WTC11 (cell line): ENCODE measurements at regions not wholly inside any gene's neighbourhood (a gene's known extent, or its start where the extent isn't known, plus 50 kb on each side); places are given as distances from the start of the nearest gene placed in this dataset.
"Not testable (repeated sequence)": the region's sequence is repeated elsewhere in the genome, so short reads cannot be mapped to it uniquely, and the experiment has no call there.

Experiments used
- ATAC-seq: fragments of 200-7000 bp; cut with Tn5 transposase; 2 replicates; pipeline ENCODE4 v1.10.0; 2021; ENCODE audit warnings: mild to moderate bottlenecking, moderate library complexity
- CTCF ChIA-PET: fragments of 300-600 bp; sonication (Branson Sonifier 250); formaldehyde crosslinking; loops from one replicate; lab custom pipeline; 2021; ENCODE audit warnings: antibody characterized with exemption; lab: Charles Lee
- POLR2A ChIA-PET: fragments of 350-600 bp; sonication (Branson Sonifier 250); formaldehyde crosslinking; loops from one replicate; lab custom pipeline; 2021; ENCODE audit warnings: antibody characterized with exemption; lab: Charles Lee
- DNase-seq: peaks from one replicate; pipeline ENCODE4 v3.0.0; 2021; ENCODE audit warnings: low spot score
- H3K27ac Mint-ChIP-seq: 2 replicates; pipeline ENCODE4 v1.8.0; 2021; ENCODE audit warnings: mixed read lengths
- H3K27me3 Mint-ChIP-seq: 2 replicates; pipeline ENCODE4 v1.8.0; 2021; ENCODE audit warnings: low read depth, mild to moderate bottlenecking, moderate library complexity, mixed read lengths
- H3K36me3 Mint-ChIP-seq: 2 replicates; pipeline ENCODE4 v1.8.0; 2021; ENCODE audit warnings: mixed read lengths
- H3K4me1 Mint-ChIP-seq: 2 replicates; pipeline ENCODE4 v1.8.0; 2022; ENCODE audit warnings: mixed read lengths
- H3K4me3 Mint-ChIP-seq: 2 replicates; pipeline ENCODE4 v1.8.0; 2021; ENCODE audit warnings: mild to moderate bottlenecking, moderate library complexity, mixed read lengths
- H3K9me3 Mint-ChIP-seq: 2 replicates; pipeline ENCODE4 v1.8.0; 2021; ENCODE audit warnings: mixed read lengths
- CBFB ChIP-seq: sonication (generic); formaldehyde crosslinking; IDR thresholded peaks from 2 replicates; pipeline ENCODE4 v1.8.1; 2022; ENCODE audit warnings: mild to moderate bottlenecking, low read depth, missing genetic modification reagents
- CREB1 ChIP-seq: sonication (generic); formaldehyde crosslinking; IDR thresholded peaks from 2 replicates; pipeline ENCODE4 v1.8.0; 2023; ENCODE audit warnings: mild to moderate bottlenecking, missing genetic modification reagents
- ESRRA ChIP-seq: sonication (generic); formaldehyde crosslinking; IDR thresholded peaks from 2 replicates; pipeline ENCODE4 v1.8.1; 2022; ENCODE audit warnings: mild to moderate bottlenecking, missing genetic modification reagents, borderline replicate concordance
- GRHL2 ChIP-seq: fragments of 250-450 bp; sonication (Bioruptor Pico); IDR thresholded peaks from 2 replicates; pipeline ENCODE4 v1.8.0; 2022; ENCODE audit warnings: mild to moderate bottlenecking, moderate library complexity; ENCODE audit not compliant: insufficient replicate concordance, severe bottlenecking
- OVOL2 ChIP-seq: fragments of 250-450 bp; sonication (Bioruptor Pico); IDR thresholded peaks from 2 replicates; pipeline ENCODE4 v1.9.0; 2021; ENCODE audit warnings: mild to moderate bottlenecking, borderline replicate concordance
- RORB ChIP-seq: fragments of 250-450 bp; sonication (Bioruptor Pico); IDR thresholded peaks from 2 replicates; pipeline ENCODE4 v1.9.0; 2021; ENCODE audit warnings: mild to moderate bottlenecking
- SMAD4 ChIP-seq: sonication (generic); formaldehyde crosslinking; IDR thresholded peaks from 2 replicates; pipeline ENCODE4 v1.8.0; 2022; ENCODE audit warnings: mild to moderate bottlenecking, missing genetic modification reagents
- TP53 ChIP-seq: sonication (generic); formaldehyde crosslinking; IDR thresholded peaks from 2 replicates; pipeline ENCODE4 v1.8.1; 2023; ENCODE audit warnings: mild to moderate bottlenecking, missing genetic modification reagents
- ZNF138 ChIP-seq: sonication (generic); formaldehyde crosslinking; conservative IDR thresholded peaks from 2 replicates; pipeline ENCODE4 v1.8.1; 2022; ENCODE audit warnings: mild to moderate bottlenecking, moderate library complexity, missing genetic modification reagents
- ZNF232 ChIP-seq: sonication (generic); formaldehyde crosslinking; IDR thresholded peaks from 2 replicates; pipeline ENCODE4 v1.8.0; 2022; ENCODE audit warnings: mild to moderate bottlenecking, missing genetic modification reagents
- ZNF263 ChIP-seq: sonication (generic); formaldehyde crosslinking; IDR thresholded peaks from 2 replicates; pipeline ENCODE4 v1.8.1; 2022; ENCODE audit warnings: low read depth, mild to moderate bottlenecking, moderate library complexity, missing genetic modification reagents
- ZNF317 ChIP-seq: sonication (generic); formaldehyde crosslinking; IDR thresholded peaks from 2 replicates; pipeline ENCODE4 v1.8.1; 2023; ENCODE audit warnings: low read depth, mild to moderate bottlenecking, moderate library complexity, missing genetic modification reagents, borderline replicate concordance
- ZNF416 ChIP-seq: fragments of 250-450 bp; sonication (Bioruptor Pico); IDR thresholded peaks from 2 replicates; pipeline ENCODE4 v1.9.0; 2021; ENCODE audit warnings: mild to moderate bottlenecking, inconsistent platforms
- TF ChIP-seq, protein P1 (sequence below): fragments of 250-450 bp; sonication (Bioruptor Pico); IDR thresholded peaks from 2 replicates; pipeline ENCODE4 v1.9.0; 2021; ENCODE audit warnings: moderate library complexity, mild to moderate bottlenecking, inconsistent platforms, borderline replicate concordance
- TF ChIP-seq, protein P2 (sequence below): sonication (generic); formaldehyde crosslinking; IDR thresholded peaks from 2 replicates; pipeline ENCODE4 v1.8.1; 2023; ENCODE audit warnings: mild to moderate bottlenecking, missing genetic modification reagents, borderline replicate concordance
- TF ChIP-seq, protein P3 (sequence below): sonication (generic); formaldehyde crosslinking; IDR thresholded peaks from 2 replicates; pipeline ENCODE4 v1.8.0; 2023; ENCODE audit warnings: missing genetic modification reagents
- TF ChIP-seq, protein P4 (sequence below): sonication (generic); formaldehyde crosslinking; IDR thresholded peaks from 2 replicates; pipeline ENCODE4 v1.8.1; 2023; ENCODE audit warnings: mild to moderate bottlenecking, moderate library complexity, missing genetic modification reagents
- TF ChIP-seq, protein P5 (sequence below): sonication (generic); formaldehyde crosslinking; conservative IDR thresholded peaks from 2 replicates; pipeline ENCODE4 v1.8.1; 2023; ENCODE audit warnings: mild to moderate bottlenecking, low read depth, missing genetic modification reagents, moderate library complexity
- TF ChIP-seq, protein P6 (sequence below): sonication (generic); formaldehyde crosslinking; IDR thresholded peaks from 2 replicates; pipeline ENCODE4 v1.8.0; 2022; ENCODE audit warnings: mild to moderate bottlenecking, missing genetic modification reagents
- TF ChIP-seq, protein P7 (sequence below): fragments of 250-450 bp; sonication (Bioruptor Pico); IDR thresholded peaks from 2 replicates; pipeline ENCODE4 v1.8.0; 2021; ENCODE audit warnings: mild to moderate bottlenecking

DNA sequence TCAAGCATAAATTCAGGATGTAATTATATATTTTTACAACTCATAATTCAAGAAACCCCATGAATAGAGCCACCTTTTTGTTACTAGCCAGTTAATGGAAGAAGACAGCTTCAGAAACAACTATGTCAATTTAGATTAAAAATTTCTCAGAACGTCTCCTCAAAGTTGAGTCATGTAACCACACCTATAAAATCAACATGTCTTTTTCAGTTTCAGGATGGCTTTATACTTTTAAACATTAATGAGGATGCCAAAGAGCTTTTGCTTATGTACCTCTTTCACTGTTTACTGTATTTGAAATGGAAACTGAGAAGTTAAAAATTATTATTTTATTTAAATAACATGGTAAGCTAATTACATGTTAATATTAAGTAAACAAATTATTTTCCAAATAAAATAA is 280.1 kb downstream of the PTH2R start:
- POLR2A ChIA-PET = no interaction called here
- peaks cover 42% of the 10 kb centered on the region for H3K9me3 Mint-ChIP-seq
- no peaks in the 10 kb centered on the region for H3K4me1 Mint-ChIP-seq
- no peak for ATAC-seq
- H3K27ac Mint-ChIP-seq = no peak overlapping the region
- CTCF ChIA-PET = no interaction called here
- DNase-seq = no peak
- H3K36me3 Mint-ChIP-seq = peaks cover 13% of the 10 kb centered on the region
- TF ChIP-seq CBFB (CRISPR knock-in tag) = no peak
- TF ChIP-seq, protein P1, sequence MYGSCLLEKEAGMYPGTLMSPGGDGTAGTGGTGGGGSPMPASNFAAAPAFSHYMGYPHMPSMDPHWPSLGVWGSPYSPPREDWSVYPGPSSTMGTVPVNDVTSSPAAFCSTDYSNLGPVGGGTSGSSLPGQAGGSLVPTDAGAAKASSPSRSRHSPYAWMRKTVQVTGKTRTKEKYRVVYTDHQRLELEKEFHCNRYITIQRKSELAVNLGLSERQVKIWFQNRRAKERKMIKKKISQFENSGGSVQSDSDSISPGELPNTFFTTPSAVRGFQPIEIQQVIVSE (CRISPR knock-in tag) = no peak
- TF ChIP-seq OVOL2 = no peak
- TF ChIP-seq, protein P2, sequence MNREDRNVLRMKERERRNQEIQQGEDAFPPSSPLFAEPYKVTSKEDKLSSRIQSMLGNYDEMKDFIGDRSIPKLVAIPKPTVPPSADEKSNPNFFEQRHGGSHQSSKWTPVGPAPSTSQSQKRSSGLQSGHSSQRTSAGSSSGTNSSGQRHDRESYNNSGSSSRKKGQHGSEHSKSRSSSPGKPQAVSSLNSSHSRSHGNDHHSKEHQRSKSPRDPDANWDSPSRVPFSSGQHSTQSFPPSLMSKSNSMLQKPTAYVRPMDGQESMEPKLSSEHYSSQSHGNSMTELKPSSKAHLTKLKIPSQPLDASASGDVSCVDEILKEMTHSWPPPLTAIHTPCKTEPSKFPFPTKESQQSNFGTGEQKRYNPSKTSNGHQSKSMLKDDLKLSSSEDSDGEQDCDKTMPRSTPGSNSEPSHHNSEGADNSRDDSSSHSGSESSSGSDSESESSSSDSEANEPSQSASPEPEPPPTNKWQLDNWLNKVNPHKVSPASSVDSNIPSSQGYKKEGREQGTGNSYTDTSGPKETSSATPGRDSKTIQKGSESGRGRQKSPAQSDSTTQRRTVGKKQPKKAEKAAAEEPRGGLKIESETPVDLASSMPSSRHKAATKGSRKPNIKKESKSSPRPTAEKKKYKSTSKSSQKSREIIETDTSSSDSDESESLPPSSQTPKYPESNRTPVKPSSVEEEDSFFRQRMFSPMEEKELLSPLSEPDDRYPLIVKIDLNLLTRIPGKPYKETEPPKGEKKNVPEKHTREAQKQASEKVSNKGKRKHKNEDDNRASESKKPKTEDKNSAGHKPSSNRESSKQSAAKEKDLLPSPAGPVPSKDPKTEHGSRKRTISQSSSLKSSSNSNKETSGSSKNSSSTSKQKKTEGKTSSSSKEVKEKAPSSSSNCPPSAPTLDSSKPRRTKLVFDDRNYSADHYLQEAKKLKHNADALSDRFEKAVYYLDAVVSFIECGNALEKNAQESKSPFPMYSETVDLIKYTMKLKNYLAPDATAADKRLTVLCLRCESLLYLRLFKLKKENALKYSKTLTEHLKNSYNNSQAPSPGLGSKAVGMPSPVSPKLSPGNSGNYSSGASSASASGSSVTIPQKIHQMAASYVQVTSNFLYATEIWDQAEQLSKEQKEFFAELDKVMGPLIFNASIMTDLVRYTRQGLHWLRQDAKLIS (CRISPR knock-in tag) = no peak
- TF ChIP-seq, protein P3, sequence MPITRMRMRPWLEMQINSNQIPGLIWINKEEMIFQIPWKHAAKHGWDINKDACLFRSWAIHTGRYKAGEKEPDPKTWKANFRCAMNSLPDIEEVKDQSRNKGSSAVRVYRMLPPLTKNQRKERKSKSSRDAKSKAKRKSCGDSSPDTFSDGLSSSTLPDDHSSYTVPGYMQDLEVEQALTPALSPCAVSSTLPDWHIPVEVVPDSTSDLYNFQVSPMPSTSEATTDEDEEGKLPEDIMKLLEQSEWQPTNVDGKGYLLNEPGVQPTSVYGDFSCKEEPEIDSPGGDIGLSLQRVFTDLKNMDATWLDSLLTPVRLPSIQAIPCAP (CRISPR knock-in tag) = no peak
- TF ChIP-seq CREB1 = no peak
- TF ChIP-seq ZNF317 = no peak
- TF ChIP-seq, protein P4, sequence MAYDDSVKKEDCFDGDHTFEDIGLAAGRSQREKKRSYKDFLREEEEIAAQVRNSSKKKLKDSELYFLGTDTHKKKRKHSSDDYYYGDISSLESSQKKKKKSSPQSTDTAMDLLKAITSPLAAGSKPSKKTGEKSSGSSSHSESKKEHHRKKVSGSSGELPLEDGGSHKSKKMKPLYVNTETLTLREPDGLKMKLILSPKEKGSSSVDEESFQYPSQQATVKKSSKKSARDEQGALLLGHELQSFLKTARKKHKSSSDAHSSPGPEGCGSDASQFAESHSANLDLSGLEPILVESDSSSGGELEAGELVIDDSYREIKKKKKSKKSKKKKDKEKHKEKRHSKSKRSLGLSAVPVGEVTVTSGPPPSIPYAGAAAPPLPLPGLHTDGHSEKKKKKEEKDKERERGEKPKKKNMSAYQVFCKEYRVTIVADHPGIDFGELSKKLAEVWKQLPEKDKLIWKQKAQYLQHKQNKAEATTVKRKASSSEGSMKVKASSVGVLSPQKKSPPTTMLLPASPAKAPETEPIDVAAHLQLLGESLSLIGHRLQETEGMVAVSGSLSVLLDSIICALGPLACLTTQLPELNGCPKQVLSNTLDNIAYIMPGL (CRISPR knock-in tag) = no peak
- TF ChIP-seq, protein P5, sequence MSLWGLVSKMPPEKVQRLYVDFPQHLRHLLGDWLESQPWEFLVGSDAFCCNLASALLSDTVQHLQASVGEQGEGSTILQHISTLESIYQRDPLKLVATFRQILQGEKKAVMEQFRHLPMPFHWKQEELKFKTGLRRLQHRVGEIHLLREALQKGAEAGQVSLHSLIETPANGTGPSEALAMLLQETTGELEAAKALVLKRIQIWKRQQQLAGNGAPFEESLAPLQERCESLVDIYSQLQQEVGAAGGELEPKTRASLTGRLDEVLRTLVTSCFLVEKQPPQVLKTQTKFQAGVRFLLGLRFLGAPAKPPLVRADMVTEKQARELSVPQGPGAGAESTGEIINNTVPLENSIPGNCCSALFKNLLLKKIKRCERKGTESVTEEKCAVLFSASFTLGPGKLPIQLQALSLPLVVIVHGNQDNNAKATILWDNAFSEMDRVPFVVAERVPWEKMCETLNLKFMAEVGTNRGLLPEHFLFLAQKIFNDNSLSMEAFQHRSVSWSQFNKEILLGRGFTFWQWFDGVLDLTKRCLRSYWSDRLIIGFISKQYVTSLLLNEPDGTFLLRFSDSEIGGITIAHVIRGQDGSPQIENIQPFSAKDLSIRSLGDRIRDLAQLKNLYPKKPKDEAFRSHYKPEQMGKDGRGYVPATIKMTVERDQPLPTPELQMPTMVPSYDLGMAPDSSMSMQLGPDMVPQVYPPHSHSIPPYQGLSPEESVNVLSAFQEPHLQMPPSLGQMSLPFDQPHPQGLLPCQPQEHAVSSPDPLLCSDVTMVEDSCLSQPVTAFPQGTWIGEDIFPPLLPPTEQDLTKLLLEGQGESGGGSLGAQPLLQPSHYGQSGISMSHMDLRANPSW (CRISPR knock-in tag) = no peak
- TF ChIP-seq SMAD4 (CRISPR knock-in tag) = no peak
- no peak for TF ChIP-seq RORB (CRISPR knock-in tag)
- no peak for TF ChIP-seq ZNF232
- no peak overlapping the region for H3K4me3 Mint-ChIP-seq
- H3K27me3 Mint-ChIP-seq = no peaks in the 10 kb centered on the region

DNA sequence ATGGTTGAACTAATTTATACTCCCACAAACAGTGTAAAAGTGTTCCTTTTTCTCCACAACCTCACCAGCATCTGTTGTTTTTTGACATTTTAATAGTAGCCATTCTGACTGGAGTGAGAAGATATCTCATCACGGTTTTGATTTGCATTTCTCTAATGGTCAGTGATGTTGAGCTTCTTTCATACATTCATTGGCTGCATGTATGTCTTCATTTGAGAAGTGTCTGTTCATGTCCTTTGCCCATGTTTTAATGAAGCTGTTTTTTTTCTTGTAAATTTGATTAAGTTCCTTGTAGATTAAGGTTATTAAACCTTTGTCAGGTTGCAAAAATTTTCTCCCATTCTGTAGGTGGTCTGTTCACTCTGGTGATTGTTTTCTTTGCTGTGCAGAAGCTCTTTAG is 281.1 kb downstream of the PTH2R start:
- H3K4me1 Mint-ChIP-seq, DNase-seq, CTCF ChIA-PET, ATAC-seq, POLR2A ChIA-PET, H3K27me3 Mint-ChIP-seq, H3K27ac Mint-ChIP-seq, H3K4me3 Mint-ChIP-seq: not testable (repeated sequence)
- H3K9me3 Mint-ChIP-seq = peaks cover 36% of the 10 kb centered on the region
- H3K36me3 Mint-ChIP-seq = peaks cover 12% of the 10 kb centered on the region

DNA sequence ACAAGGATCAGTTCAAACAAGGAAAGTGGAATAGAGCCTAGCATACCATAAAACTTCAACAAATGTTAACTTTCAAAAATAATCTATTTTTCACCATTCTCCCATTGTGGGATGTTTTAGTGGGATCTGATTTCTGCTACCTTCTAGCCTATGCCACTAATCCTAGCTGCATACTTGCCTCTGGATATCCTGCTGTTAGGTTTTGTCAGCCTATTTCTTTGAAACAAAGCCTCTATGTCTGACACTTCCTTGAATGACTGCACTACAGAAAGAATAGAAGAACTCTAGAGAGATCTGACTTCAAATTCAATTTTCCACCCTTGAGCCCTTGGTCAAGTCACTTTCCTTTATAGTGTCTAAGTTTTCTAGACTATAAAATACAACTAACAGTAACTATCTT is 291.5 kb downstream of the PTH2R start:
- Mint-ChIP-seq H3K4me3 (no peak overlapping the region), H3K36me3 (no peaks in the 10 kb centered on the region), H3K4me1 (peaks cover 17% of the 10 kb centered on the region), H3K9me3 (no peaks in the 10 kb centered on the region), H3K27ac (no peak overlapping the region), H3K27me3 (no peaks in the 10 kb centered on the region)
- POLR2A ChIA-PET = no interaction called here
- no peak for DNase-seq
- peak; percentile 97 for ATAC-seq
- CTCF ChIA-PET = interaction anchor here (1.0 kb wide), 1 partner anchor 291 kb away, joined by 3 read pairs; no protein-coding TSS in a partner anchor
- TF ChIP-seq, protein P6, sequence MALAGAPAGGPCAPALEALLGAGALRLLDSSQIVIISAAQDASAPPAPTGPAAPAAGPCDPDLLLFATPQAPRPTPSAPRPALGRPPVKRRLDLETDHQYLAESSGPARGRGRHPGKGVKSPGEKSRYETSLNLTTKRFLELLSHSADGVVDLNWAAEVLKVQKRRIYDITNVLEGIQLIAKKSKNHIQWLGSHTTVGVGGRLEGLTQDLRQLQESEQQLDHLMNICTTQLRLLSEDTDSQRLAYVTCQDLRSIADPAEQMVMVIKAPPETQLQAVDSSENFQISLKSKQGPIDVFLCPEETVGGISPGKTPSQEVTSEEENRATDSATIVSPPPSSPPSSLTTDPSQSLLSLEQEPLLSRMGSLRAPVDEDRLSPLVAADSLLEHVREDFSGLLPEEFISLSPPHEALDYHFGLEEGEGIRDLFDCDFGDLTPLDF = no peak
- TF ChIP-seq ZNF263 (CRISPR knock-in tag) = no peak
- TF ChIP-seq OVOL2 = no peak
- TF ChIP-seq ZNF416 (CRISPR knock-in tag) = no peak
- no peak for TF ChIP-seq TP53
- TF ChIP-seq, protein P7, sequence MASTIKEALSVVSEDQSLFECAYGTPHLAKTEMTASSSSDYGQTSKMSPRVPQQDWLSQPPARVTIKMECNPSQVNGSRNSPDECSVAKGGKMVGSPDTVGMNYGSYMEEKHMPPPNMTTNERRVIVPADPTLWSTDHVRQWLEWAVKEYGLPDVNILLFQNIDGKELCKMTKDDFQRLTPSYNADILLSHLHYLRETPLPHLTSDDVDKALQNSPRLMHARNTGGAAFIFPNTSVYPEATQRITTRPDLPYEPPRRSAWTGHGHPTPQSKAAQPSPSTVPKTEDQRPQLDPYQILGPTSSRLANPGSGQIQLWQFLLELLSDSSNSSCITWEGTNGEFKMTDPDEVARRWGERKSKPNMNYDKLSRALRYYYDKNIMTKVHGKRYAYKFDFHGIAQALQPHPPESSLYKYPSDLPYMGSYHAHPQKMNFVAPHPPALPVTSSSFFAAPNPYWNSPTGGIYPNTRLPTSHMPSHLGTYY = no peak
- no peak for TF ChIP-seq GRHL2 (CRISPR knock-in tag)
- no peak for TF ChIP-seq ESRRA (CRISPR knock-in tag)
- no peak for TF ChIP-seq ZNF138 (CRISPR knock-in tag)
